Duodenal mucosa (tissue), 2 donors: ENCODE measurements at regions not wholly inside any gene's neighbourhood (a gene's known extent, or its start where the extent isn't known, plus 50 kb on each side); places are given as distances from the start of the nearest gene placed in this dataset.
"Not testable (repeated sequence)": the region's sequence is repeated elsewhere in the genome, so short reads cannot be mapped to it uniquely, and the experiment has no call there.

Experiments used
- H3K27ac ChIP-seq: one replicate; pipeline ENCODE4 v1.7.0; 2013; ENCODE audit warnings: low read depth, low read length
- H3K27me3 ChIP-seq, 2 donors: one replicate each; pipeline ENCODE4 v1.7.0; 2013; ENCODE audit warnings: low read length in 2 of 2, control low read depth in 1 of 2; ENCODE audit not compliant: insufficient read depth in 2 of 2, control insufficient read depth in 1 of 2
- H3K36me3 ChIP-seq, 2 donors: one replicate each; pipeline ENCODE4 v1.7.0; 2013; ENCODE audit warnings: low read length in 2 of 2, control low read depth in 1 of 2; ENCODE audit not compliant: insufficient read depth in 2 of 2, control insufficient read depth in 1 of 2
- H3K4me1 ChIP-seq, 2 donors: one replicate each; pipeline ENCODE4 v1.7.0; 2013; ENCODE audit warnings: low read length in 2 of 2, control low read depth in 1 of 2; ENCODE audit not compliant: insufficient read depth in 2 of 2, control insufficient read depth in 1 of 2
- H3K4me3 ChIP-seq, 2 donors: one replicate each; pipeline ENCODE4 v1.7.0; 2013; ENCODE audit warnings: low read length in 2 of 2, low read depth in 1 of 2
- H3K9ac ChIP-seq, 2 donors: one replicate each; pipeline ENCODE4 v1.7.0; 2013; ENCODE audit warnings: low read length in 2 of 2, low read depth in 1 of 2
- H3K9me3 ChIP-seq, 2 donors: one replicate each; pipeline ENCODE4 v1.7.0; 2013; ENCODE audit warnings: low read length in 2 of 2, control low read depth in 1 of 2; ENCODE audit not compliant: control insufficient read depth in 1 of 2

DNA sequence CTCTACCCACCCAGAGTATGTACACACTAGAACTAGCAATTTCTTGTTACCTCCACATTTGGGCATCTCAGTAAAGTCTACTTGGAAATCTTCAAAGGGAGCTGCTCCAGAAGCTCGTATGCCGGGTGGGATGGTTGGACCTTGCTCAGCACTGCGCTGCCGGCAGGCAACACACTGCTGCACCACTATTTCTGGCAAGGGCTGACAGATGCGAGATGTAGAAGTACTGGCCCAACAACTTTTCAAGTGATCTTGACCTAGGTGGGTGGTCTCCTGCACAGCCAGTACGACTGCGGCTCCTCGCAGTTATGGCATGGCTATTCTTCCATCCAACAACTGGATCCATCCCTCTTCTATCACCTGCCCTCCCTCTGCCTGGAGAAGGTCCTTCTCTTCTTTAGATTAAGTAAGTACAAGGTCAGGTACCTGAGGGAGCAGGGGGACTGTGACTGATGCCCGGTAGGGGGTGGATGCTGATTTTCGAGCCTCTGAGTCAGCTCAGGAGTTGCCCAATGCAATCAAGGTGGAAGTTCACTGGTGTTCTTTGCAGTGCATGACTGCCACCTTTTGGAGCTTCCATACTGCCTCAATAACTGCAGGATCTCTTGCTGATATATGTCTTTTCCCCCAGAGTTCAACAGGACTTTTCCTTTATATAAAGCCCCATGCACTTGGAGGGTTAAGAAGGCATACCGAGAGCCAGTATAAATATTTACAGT lies 100.4 kb upstream of the SLC1A4 start:
- no peaks in the 10 kb centered on the region for H3K27me3 ChIP-seq
- H3K36me3 ChIP-seq = no peaks in the 10 kb centered on the region
- no peak overlapping the region for H3K27ac ChIP-seq
- H3K9me3 ChIP-seq = peaks cover 0 to 4% of the 10 kb centered on the region in 2 donors
- no peak overlapping the region for H3K9ac ChIP-seq
- H3K4me1 ChIP-seq = no peaks in the 10 kb centered on the region
- H3K4me3 ChIP-seq = no peak overlapping the region

DNA sequence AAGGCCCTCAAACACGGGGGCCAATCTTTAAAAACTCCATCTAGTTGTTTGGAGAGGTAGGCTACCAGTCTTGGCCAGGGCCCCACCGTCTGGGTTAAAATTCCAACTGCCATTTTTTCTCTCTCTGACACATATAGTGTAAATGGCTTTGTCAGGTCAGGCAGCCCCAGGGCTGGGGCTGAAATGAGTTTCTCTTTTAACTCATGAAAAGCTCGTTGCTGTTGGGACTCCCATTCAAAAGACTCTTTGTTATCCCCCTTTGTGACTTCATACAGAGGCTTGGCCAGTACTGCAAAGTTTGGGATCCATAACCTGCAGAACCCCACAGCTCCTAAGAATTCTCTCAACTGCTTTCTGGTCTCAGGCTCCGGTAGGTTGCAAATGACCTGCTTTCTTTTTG lies 99.4 kb upstream of the SLC1A4 start:
- Histone ChIP-seq H3K27ac (no peak overlapping the region), H3K9ac (no peak overlapping the region), H3K4me1 (no peaks in the 10 kb centered on the region), H3K4me3 (no peak overlapping the region), H3K27me3 (no peaks in the 10 kb centered on the region), H3K36me3 (no peaks in the 10 kb centered on the region), H3K9me3 (peaks cover 0 to 4% of the 10 kb centered on the region in 2 donors)

DNA sequence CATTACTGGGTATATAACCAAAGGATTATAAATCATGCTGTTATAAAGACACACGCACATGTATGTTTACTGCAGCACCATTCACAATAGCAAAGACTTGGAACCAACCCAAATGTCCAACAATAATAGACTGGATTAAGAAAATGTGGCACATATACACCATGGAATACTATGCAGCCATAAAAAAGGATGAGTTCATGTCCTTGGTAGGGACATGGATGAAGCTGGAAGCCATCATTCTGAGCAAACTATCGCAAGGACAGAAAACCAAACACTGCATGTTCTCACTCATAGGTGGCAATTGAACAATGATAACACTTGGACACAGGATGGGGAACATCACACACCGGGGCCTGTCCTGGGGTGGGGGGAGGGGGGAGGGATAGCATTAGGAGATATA lies 92.6 kb upstream of the SLC1A4 start:
- not testable (repeated sequence) for H3K4me1 ChIP-seq, H3K9me3 ChIP-seq, H3K27me3 ChIP-seq, H3K36me3 ChIP-seq, H3K9ac ChIP-seq, H3K4me3 ChIP-seq, H3K27ac ChIP-seq

DNA sequence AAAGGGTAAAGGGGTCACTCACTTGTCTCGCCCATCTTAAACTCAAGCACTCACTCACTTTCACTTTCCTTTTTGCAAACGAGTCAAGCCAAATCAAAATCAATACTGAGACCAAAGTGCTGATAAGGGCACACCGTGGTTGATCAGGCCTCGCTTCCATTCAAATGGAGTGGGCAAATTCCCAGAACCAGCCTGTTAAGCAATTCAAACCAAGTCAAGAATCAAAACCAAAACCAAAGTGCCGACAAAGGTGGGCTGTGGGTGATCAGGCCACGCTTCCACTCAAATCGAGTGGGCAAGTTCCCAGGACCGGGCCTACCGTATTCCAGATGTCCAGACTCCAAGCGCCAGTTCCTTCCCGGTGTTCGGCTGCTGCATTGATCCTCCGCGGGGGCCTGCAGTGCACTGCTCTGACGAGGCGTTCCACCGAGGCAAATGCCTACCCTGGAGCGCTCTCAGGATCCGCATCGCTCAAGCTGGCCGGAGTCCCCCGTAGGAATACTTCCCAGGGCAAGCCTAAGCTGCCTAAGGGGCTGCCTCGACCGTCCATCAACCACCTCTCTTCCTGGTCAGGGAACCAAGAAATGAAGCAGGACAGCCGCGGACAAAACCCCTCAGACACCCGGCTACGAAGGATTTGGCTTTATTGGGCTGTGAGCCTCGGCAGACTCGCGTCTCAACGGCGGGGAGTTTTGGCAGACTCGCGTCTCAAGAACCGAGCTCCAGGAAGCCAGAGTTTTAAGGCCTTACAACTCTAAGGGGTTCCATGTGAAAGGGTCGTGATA lies 89.9 kb upstream of the SLC1A4 start:
- H3K27ac ChIP-seq = no peak overlapping the region
- no peaks in the 10 kb centered on the region for H3K9me3 ChIP-seq
- H3K9ac ChIP-seq = no peak overlapping the region
- H3K4me1 ChIP-seq = peaks cover 9 to 12% of the 10 kb centered on the region in 2 donors
- no peak overlapping the region for H3K4me3 ChIP-seq
- H3K36me3 ChIP-seq = no peaks in the 10 kb centered on the region
- H3K27me3 ChIP-seq = no peaks in the 10 kb centered on the region

DNA sequence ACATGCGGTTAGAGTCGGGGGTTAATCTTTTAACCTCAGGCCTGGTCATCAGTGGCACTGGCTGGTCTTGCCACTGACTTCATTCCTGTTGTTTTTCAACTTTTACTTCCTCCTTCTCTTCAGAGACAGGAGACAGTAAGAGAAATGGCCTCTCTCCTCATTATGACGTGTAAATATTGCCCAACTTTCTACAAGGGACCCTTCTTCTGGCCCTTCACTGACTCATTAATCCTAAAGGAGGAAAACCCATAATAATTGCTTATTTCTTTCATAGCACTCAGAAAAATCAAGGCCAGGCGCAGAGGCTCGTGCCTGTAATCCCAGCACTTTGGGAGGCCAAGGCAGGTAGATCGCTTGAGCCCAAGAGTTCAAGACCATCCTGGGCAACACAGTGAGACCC lies 89.3 kb upstream of the SLC1A4 start:
- not testable (repeated sequence) for H3K9ac ChIP-seq, H3K9me3 ChIP-seq, H3K36me3 ChIP-seq, H3K4me3 ChIP-seq, H3K27ac ChIP-seq, H3K27me3 ChIP-seq
- H3K4me1 ChIP-seq = peaks cover 15 to 18% of the 10 kb centered on the region in 2 donors

DNA sequence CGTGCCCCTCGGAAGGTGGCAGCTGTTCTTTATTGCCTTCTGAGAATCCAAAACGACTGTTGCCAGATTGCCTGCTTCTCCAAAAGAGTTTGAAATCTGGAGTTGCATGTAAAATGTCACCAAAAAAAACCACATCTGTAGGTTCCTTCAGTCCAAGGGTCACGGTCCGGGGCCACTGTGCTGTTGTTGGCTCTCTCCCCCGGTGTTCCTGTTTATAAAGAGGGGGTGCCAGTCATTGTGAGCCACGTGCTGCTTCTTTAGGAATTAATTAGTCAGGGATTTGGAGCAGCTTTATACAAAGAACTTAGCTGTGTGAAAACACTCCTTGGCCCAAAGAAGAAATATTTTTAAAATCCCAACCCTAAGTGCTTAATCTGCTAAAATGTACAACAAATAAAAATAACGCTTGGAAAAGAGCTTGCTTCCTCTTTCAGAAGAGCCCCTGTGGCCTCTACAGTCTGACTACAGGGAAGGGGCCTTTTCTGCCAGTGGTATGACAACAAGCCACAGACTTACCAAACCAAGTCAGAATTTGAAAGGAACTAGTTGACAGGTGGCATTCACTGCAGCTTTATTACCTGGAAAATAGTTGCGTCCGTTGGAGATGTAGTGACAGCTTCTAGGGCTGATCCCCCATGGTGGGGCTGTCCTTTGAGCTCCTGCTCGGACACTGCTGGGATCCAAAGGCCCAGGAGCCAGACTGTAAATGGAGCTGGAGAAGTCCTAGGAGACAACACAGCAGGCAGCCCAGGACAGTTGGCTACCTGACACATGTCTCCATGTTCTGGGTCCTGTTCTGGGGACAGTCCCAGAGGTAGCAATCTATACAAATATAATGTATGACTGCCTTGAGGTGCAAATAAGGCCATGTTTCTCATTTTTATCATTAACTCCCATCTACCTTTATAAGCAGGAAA lies 84.5 kb upstream of the SLC1A4 start:
- Histone ChIP-seq H3K9ac (no peak overlapping the region), H3K27ac (no peak overlapping the region)

DNA sequence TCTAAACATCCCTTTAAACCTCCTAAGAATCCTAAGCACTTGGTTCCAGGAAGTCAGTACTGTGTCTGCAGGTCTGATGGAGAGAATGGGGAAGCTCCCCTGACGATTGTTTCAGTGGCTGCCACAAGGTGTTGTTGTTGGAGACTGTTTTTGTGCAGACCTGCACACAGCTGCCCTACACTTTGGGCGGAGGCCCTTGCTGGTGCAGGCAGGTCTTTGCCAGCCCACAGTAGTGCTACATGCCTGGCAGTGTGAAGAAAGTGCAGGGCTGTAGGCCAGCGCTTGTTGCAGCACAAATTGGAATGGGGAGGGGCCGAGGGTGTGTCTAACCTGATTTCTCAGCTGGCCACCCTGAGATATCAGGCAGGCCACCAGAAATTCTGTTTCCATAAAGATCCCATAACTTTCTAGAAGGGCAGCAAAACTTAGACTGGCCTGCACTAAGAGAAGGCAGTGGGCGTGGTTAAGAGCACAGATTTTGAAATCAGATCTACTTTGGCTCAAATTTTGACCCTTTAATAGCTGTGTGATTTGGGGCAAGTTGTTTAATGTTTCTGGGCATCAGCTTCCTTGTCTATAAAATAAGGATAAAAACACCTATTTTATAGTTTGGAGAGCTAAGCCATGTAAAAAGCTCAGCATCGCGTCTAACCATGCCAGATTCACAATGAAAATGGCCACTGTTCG lies 83.7 kb upstream of the SLC1A4 start:
- Histone ChIP-seq H3K4me1 (peaks cover 19 to 20% of the 10 kb centered on the region in 2 donors), H3K27ac (no peak overlapping the region), H3K27me3 (no peaks in the 10 kb centered on the region), H3K36me3 (no peaks in the 10 kb centered on the region), H3K9me3 (no peaks in the 10 kb centered on the region), H3K4me3 (no peak overlapping the region), H3K9ac (no peak overlapping the region)

More for the DNA sequence above, 84.5 kb upstream of the SLC1A4 start:
- H3K4me3 ChIP-seq = no peak overlapping the region
- peaks cover 19 to 20% of the 10 kb centered on the region in 2 donors for H3K4me1 ChIP-seq
- H3K9me3 ChIP-seq = no peaks in the 10 kb centered on the region
- no peaks in the 10 kb centered on the region for H3K36me3 ChIP-seq
- no peaks in the 10 kb centered on the region for H3K27me3 ChIP-seq

DNA sequence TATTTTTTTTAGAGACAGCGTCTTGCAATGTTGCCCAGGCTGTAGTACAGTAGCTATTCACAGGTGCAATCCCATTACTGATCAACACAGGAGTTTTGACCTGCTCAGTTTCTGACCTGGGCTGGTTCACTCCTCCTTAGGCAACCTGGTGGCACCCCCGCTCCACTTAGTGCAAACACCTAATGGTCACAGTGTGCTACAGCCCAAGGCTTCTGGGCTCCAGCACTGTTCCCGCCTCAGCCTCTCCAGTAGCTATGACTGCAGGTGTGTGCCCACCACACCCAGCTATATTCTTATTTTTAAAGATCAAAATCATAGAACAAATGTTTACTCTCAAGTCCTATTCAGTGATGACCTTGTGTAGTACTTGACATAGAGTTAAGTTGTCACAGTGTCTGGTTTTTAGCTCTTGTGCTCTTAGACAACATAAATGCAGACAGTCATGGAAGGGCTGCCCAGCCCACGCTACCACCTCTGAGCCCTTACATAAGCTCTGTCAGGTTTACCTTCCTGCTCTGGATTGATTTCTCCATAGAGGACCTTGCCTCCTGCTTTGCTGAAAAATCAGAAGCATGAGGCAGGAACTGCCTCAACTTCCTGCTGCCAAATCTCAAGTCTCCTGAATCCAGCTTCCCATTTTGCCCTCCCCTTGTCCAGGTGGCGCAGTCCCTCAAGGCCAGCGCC lies 82.2 kb upstream of the SLC1A4 start:
- H3K9ac ChIP-seq = no peak overlapping the region
- no peaks in the 10 kb centered on the region for H3K9me3 ChIP-seq
- H3K4me3 ChIP-seq = no peak overlapping the region
- no peaks in the 10 kb centered on the region for H3K36me3 ChIP-seq
- H3K27ac ChIP-seq = no peak overlapping the region
- peaks cover 19 to 20% of the 10 kb centered on the region in 2 donors for H3K4me1 ChIP-seq
- no peaks in the 10 kb centered on the region for H3K27me3 ChIP-seq

DNA sequence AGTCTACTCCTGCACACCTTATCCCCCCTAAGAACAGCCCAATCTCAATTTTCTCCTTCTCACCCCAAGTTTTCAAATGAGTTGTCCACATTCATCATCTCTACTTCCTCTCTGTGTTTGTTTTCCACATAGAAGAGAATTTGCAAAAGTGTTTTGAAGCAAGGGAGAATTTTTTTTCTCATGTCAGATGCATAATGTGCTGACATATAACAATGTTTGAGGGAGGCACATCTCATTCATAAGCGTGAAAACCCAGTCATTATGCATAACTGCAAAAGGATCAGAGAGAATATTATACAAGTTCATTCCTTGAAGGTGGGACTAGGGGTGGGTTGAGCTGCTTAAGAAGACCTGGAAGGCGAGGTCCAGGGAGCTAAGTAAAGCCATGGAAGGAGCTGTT lies 80.8 kb upstream of the SLC1A4 start:
- no peaks in the 10 kb centered on the region for H3K9me3 ChIP-seq
- no peak overlapping the region for H3K27ac ChIP-seq
- no peaks in the 10 kb centered on the region for H3K27me3 ChIP-seq
- peaks cover 22 to 25% of the 10 kb centered on the region in 2 donors for H3K4me1 ChIP-seq
- H3K36me3 ChIP-seq = no peaks in the 10 kb centered on the region
- H3K9ac ChIP-seq = no peak overlapping the region
- no peak overlapping the region for H3K4me3 ChIP-seq
